Left hindlimb (tissue), 1 donor: ENCODE measurements at regions not wholly inside any gene's neighbourhood (a gene's known extent, or its start where the extent isn't known, plus 50 kb on each side); places are given as distances from the start of the nearest gene placed in this dataset.
"Not testable (repeated sequence)": the region's sequence is repeated elsewhere in the genome, so short reads cannot be mapped to it uniquely, and the experiment has no call there.

Experiments used
- DNase-seq: peaks from one replicate; pipeline ENCODE4 v3.0.0-alpha.2; 2018

GRCh38 chr7:145784809-145785780 lies 331.5 kb upstream of the CNTNAP2 start:
- no peak for DNase-seq

DNA sequence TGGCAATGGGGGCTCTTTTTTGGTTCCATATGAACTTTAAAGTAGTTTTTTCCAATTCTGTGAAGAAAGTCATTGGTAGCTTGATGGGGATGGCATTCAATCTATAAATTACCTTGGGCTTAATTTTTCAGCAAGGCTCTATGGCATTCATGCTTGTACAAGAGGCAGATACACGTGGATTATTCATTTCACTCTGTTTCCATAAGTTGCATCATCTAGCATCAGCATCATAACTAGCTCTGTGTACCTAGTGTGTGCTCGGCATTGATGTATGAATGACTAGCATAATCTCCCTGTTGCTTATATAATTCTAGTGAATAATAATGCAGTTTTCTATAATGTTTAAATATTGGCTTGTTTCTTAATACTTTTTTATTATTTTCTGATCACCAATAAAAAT lies 335.2 kb upstream of the CNTNAP2 start:
- DNase-seq: not testable (repeated sequence)

DNA sequence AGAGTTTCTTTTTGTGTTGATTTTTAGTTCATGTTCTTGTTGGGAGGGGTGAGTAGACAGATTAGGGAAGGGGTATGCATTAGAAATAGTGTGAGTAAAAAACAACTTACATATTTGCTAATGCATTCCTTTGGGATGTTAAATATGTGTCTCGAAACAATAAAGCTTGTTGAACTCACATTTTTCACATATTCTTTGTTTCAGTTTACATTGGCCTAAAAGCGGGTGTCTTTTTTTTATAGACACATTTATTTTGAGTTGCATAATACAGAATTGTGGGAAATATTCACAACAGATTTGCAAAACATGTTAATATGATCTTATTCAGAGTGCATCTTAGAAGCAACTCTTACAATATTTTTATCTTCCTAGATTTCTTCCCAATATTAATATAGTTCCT lies 337.5 kb upstream of the CNTNAP2 start:
- DNase-seq: no peak

DNA sequence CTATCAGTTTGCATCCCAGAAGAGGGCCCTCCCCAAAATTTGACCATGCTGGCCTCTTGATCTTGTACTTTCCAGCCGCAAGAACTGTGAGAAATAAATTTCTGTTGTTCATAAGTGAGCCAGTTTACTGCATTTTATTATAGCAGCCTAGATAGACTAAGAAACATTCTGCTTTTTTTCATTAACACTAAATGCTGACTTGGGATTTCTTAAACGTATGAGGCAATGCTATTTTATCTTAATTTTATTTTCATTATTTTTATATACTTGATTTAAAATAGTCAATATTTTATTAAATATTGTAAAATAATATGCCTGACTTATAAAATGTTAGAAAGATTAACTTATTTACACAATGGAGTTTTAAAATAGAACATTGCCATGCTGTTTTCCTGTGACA lies 341.8 kb upstream of the CNTNAP2 start:
- DNase-seq: no peak

DNA sequence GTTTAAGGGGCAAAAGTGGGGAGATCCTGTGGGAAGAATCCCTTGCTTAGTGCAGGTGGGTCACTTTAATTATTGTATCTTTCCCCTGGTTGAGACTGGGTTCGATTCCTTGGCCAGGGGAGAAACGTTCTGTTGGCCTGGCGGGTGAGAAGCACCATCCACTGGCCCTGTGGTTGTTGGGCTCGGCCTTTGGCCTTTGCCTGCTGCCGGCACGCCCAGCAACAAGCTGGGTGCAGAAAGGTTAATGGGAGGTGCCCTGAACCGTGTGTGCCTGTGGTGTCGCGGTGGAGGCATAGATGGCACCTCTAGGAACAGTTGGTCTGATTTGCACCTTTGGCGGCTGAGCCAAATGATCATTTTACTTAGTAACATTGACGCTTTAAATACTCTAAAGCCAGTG lies 363.6 kb upstream of the CNTNAP2 start:
- DNase-seq: no peak

GRCh38 chr7:145737617-145738016 lies 379.0 kb upstream of the CNTNAP2 start:
- DNase-seq: no peak

GRCh38 chr7:145735061-145735460 lies 381.5 kb upstream of the CNTNAP2 start:
- DNase-seq: no peak

- DNase-seq: no peak
Measured at GRCh38 chr7:145732521-145732920, 384.1 kb upstream of the CNTNAP2 start.

- DNase-seq: no peak
Measured at GRCh38 chr7:145729691-145730090, 386.9 kb upstream of the CNTNAP2 start.

DNA sequence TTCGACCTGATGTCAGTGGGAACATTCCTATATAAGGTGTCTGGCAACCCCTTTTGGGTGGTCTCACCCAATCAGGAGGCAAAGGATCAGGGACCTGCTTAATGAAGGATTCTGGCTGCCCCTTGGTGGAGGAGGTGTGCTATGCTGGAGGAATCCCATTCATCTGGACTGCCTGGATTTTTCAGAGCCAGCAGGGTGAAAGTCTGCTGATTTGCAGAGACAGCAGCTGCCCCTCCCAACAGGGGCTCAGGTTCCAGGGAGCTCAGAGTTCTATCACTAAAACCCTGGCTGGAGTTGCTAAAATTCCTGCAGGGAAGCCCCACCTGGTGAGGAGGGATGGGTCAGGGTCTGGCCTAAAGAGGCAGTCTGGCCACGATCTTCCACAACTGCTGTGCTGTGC lies 398.5 kb upstream of the CNTNAP2 start:
- DNase-seq: no peak

DNA sequence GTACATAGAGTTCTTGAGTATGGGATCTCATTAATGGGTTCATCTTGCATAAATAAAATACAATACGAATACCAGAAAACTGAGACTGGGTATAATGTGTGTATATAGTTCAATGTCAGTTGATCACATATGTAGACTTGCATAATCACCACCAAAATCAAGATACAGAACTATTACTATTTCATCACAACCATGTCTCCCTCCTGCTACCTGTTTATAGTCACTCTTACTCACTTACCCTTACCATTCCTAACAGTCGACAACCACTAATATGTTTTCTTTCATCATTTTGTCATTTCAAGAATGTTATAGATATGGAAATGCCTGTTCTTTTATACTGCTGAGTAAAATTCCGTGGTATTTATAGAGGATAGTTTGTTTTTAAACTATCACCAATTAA lies 416.1 kb upstream of the CNTNAP2 start:
- DNase-seq: no peak

DNA sequence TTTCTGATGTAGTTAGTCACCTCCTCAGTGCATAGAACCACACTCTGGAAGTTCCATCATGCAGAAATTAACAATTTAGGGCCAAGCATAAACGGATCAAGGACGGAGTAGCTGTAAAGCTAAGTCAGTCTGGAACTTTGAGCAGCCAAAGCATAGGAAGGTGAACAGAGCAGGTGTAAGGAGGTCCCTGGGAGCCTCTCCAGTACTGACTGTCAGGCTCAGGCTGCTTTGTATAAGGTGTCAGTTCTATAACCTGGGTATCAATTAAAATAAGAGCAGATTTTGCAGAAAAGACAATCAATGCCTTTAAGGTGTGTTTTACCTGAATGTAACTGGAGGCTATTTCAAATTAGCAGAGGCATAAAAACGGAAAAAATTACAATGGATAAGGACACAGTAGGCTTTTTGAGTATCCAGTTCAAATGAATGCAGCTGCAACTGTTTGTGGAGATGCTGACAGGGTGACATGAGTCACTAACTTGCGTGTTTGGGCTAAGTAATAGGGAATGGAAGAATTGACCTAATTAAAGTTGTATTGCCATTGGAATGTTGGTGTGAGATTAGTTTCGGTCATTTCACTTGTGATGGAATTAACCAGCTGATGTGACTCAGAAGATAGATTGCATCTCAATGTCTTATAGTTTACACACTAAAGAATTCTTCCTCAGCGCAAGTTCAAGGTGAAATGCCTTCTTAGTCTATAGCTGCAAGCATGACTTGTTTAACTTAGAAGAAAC lies 417.9 kb upstream of the CNTNAP2 start:
- no peak for DNase-seq

DNA sequence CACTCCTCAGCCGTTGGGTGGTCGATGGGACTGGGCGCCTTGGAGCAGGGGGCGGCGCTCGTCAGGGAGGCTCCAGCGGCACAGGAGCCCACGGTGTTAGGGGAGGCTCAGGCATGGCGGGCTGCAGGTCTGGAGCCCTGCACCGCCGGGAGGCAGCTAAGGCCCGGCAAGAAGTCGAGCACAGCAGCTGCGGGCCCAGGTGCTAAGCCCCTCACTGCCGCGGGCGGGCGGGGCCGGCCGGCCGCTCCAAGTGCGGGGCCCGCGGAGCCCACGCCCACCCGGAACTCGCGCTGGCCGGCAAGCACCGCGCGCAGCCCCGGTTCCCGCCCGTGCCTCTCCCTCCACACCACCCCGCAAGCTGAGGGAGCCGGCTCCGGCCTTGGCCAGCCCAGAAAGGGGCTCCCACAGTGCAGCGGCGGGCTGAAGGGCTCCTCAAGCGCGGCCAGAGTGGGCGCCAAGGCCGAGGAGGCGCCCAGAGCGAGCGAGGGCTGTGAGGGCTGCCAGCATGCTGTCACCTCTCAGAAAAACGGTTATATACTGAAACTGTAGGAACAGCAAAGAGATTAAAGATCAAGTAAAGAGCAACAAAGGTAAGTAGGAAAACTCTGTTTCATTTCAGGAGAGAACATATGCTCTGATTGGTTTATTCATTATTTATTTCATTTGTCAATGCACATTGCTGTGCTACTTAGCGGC lies 419.0 kb upstream of the CNTNAP2 start:
- DNase-seq: not testable (repeated sequence)

- DNase-seq: no peak
Measured at GRCh38 chr7:145696071-145696470, 420.5 kb upstream of the CNTNAP2 start.

DNA sequence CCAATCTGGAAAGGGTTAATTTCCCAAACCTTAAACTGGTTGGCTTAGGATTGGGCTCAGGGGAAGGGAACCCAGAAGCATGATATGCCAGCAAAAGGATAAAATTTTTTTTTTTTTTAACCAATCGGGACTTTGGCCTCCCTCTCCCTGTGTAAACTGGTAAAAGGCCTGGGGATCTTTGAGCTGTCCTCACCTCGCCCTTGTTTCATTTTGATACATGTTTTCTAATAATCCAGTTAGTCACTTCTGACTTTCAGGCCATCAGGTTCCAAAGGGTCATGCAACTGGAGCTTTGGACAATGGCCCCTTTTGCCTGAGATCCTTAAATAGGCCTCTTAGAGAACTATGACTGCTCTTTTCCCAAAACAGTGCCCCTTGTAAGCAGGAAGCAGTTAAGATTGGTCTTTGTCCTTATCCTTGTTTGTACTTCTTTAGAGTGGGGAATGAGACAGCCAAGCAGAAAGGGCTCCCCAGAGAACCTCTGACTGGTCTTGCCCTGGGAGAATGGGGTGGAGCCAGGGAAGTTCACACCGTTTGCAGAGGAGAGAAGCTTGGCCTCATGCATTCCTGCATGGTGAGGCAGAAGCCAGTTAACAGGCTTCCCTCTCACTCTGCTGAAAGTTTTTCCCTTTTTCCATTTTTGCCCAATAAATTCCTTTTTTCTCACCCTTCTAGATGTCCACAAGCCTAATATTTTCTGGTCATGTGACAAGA lies 424.2 kb upstream of the CNTNAP2 start:
- DNase-seq: no peak

DNA sequence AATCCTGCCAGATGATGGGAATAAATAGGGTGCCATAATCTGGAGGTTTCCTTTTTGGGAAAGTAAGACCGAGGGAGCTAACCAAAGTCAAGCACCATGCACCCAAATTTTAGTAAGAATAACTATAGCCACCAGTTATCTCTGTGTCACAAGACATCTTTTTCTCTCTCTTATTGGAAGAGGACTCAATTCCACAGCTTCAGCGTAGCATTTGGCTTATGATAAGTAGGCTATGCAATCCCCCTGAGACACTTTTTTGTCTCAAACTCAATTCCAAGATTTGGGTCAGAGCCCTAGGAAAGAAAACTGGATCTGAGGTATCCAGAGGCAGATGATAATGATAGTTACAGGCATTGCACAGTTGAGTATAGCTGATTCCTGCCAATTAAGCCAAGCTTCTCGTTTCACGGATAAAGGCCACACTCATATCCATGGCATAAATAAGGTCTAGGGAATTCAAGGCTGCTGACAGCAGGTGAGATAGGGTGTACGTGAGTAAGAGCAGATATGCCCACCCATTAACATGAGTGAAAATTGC lies 425.2 kb upstream of the CNTNAP2 start:
- no peak for DNase-seq

DNA sequence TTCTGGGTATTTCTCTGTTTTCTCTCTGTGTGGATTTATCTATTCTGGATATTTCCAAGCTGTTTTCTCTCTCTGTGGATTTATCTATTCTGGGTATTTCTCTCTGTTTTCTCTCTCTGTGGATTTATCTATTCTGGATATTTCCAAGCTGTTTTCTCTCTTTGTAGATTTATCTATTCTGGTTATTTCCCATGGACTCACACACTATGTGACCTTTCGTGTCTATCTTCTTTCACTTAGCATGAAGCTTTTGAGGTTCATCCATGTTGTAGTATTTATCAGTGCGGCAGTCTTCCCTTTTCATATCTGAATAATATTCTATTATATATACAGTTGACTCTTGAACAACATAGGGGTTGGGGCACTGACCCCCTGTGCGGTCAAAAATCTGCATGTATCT lies 435.0 kb upstream of the CNTNAP2 start:
- DNase-seq: no peak

DNA sequence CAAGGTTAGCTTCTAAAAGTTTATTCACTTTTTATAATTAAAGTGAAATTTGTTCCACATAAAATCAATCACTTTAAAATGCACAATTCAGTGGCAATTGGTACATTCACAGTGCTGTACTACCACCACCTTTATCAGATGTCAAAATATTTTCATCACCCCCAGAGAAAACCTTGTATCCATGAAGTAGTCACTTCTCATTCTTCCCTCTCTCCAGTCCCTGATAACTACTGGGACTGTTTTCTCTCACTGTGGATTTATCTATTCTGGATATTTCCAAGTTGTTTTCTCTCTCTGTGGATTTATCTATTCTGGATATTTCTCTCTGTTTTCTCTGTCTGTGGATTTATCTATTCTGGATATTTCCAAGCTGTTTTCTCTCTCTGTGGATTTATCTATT lies 435.4 kb upstream of the CNTNAP2 start:
- no peak for DNase-seq

DNA sequence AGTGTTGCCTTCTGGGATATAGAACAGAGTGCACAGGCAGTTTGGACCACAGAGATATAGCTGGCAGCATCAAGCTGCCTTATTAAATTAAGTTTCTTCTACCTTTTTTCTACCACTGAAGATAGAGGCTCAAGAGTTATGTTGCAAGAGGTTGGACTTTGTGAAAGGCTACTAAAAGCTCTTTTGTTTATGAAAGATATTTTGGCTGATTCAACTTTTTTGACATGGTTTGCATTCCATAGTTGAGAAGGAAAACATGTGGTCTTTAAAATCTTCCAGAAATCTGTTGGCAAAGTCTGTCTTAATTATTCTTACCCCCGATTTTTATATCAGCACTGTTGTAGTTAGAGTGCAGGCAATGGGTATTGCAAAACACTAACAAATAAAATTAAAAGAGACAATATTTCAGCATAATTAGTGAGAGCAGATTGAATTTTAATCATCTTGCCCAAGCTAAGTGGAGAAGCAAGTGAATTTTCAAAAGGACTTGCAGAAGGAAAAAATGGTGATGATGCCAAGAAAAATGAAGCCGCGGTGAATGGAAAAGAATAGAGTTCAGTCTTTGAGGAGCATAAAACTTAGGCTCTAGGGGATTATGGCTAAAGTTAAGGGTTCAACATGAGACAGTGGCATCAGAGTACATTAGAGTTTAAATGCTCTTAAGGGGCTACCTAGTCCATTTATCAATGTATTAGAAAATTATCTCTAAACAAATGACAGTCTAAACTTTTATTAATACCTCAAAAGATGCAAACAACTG lies 450.9 kb upstream of the CNTNAP2 start:
- no peak for DNase-seq

DNA sequence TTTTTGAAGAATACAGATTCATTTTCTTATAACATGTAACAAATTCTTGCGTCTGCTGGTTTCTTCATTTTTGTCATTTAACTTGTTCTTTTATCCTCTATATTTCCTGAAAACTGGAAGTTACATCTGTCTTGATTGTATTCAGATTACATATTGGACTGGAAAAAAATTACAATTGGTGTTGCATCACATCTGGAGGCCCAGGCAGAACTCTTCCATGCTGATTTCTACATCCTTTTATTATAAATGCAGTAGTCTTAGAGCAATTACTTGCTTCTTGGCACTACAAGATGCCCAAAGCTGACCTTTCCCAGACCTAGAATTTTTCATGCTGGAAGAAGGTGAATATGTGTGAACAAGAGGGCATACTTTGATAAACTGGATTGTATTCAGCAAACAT lies 460.9 kb upstream of the CNTNAP2 start:
- DNase-seq: no peak

GRCh38 chr7:145645135-145645515 lies 471.5 kb upstream of the CNTNAP2 start:
- no peak for DNase-seq
